SU-DHL-6 (cell line): ENCODE measurements at regions not wholly inside any gene's neighbourhood (a gene's known extent, or its start where the extent isn't known, plus 50 kb on each side); places are given as distances from the start of the nearest gene placed in this dataset.

ENCODE experiments used
- CTCF ChIP-seq: fragments of 200-600 bp; sonication (generic); IDR thresholded peaks from one replicate; pipeline ENCODE4 v1.5.1; 2017; ENCODE audit warnings: antibody characterized with exemption, mild to moderate bottlenecking, low read length, moderate library complexity; ENCODE audit not compliant: insufficient read depth, poor library complexity, severe bottlenecking
- EZH2phosphoT487 ChIP-seq: fragments of 200-600 bp; sonication (generic), shearing (Covaris generic); conservative IDR thresholded peaks from 2 replicates; pipeline ENCODE4 v1.6.1; 2018; ENCODE audit warnings: mild to moderate bottlenecking, antibody characterized with exemption, low read length, moderate library complexity, mixed read lengths

GRCh38 chr2:12457831-12458230 is 258.9 kb upstream of the TRIB2 start:
- TF ChIP-seq CTCF (no peak), EZH2phosphoT487 (no peak)
